Nucleus accumbens (tissue), 56 donors: ENCODE measurements at regions not wholly inside any gene's neighbourhood (a gene's known extent, or its start where the extent isn't known, plus 50 kb on each side); places are given as distances from the start of the nearest gene placed in this dataset.
"Not testable (repeated sequence)": the region's sequence is repeated elsewhere in the genome, so short reads cannot be mapped to it uniquely, and the experiment has no call there.

ENCODE experiments used
- DNase-seq, 56 donors: peaks; one replicate each; lab custom pipeline; 2025; lab: John Stamatoyannopoulos, UW

- DNase-seq, result no peak
Observed at GRCh38 chr5:164235300-164235891, 730.0 kb downstream of the MAT2B start.

GRCh38 chr5:164237486-164237885 is 732.1 kb downstream of the MAT2B start:
- DNase-seq, result no peak

- not testable (repeated sequence) for DNase-seq
Observed at GRCh38 chr5:164251781-164252180, 746.4 kb downstream of the MAT2B start.

- no peak for DNase-seq
Observed at GRCh38 chr5:164253764-164254163, 748.3 kb downstream of the MAT2B start.

GRCh38 chr5:164255598-164256213 is 750.3 kb downstream of the MAT2B start:
- no peak for DNase-seq

- DNase-seq, result no peak
Observed at GRCh38 chr5:164256351-164256750, 750.9 kb downstream of the MAT2B start.

GRCh38 chr5:164256954-164257353 is 751.5 kb downstream of the MAT2B start:
- DNase-seq, result no peak

GRCh38 chr5:164265566-164265965 is 760.1 kb downstream of the MAT2B start:
- DNase-seq, result no peak

GRCh38 chr5:164266571-164266970 is 761.2 kb downstream of the MAT2B start:
- no peak for DNase-seq

GRCh38 chr5:164277720-164278119 is 772.3 kb downstream of the MAT2B start:
- DNase-seq, result no peak

GRCh38 chr5:164289526-164289925 is 784.1 kb downstream of the MAT2B start:
- DNase-seq, result no peak

- peak in 28 of 56 donors; percentile 1 to 62 (median 21) for DNase-seq
Observed at GRCh38 chr5:164296603-164297080, 791.2 kb downstream of the MAT2B start.

GRCh38 chr5:164298165-164298564 is 792.7 kb downstream of the MAT2B start:
- DNase-seq, result no peak

- DNase-seq, result no peak
Observed at GRCh38 chr5:164300295-164300694, 794.9 kb downstream of the MAT2B start.

- DNase-seq, result no peak
Observed at GRCh38 chr5:164301136-164301535, 795.7 kb downstream of the MAT2B start.

- DNase-seq, result no peak
Observed at GRCh38 chr5:164301708-164302107, 796.3 kb downstream of the MAT2B start.

- no peak for DNase-seq
Observed at GRCh38 chr5:164302533-164303235, 797.3 kb downstream of the MAT2B start.

- no peak for DNase-seq
Observed at GRCh38 chr5:164303646-164304215, 798.3 kb downstream of the MAT2B start.

- no peak for DNase-seq
Observed at GRCh38 chr5:164306662-164307061, 801.2 kb downstream of the MAT2B start.

GRCh38 chr5:164312801-164313200 is 807.4 kb downstream of the MAT2B start:
- DNase-seq, result no peak

- DNase-seq, result no peak
Observed at GRCh38 chr5:164317676-164318075, 812.3 kb downstream of the MAT2B start.
